Activated CD8-positive, alpha-beta T cell treated with anti-CD3 and anti-CD28 coated beads for 36 hours (primary cell): ENCODE measurements at regions not wholly inside any gene's neighbourhood (a gene's known extent, or its start where the extent isn't known, plus 50 kb on each side); places are given as distances from the start of the nearest gene placed in this dataset.

Source experiments
- ATAC-seq: fragments of 200-7000 bp; cut with Tn5 transposase; one replicate; pipeline ENCODE4 v1.10.0; 2021; ENCODE audit warnings: mild to moderate bottlenecking, moderate library complexity
- CTCF ChIA-PET: fragments of 350-600 bp; sonication (Branson Sonifier 250); formaldehyde crosslinking; loops from one replicate; lab custom pipeline; 2021; ENCODE audit warnings: antibody characterized with exemption; lab: Charles Lee
- POLR2A ChIA-PET: fragments of 350-600 bp; sonication (Branson Sonifier 250); formaldehyde crosslinking; loops from one replicate; lab custom pipeline; 2021; ENCODE audit warnings: antibody characterized with exemption; lab: Charles Lee
- DNase-seq: peaks from one replicate; pipeline ENCODE4 v3.0.0-alpha.2; 2020
- H3K27ac Mint-ChIP-seq: one replicate; pipeline ENCODE4 v1.8.0; 2021; ENCODE audit warnings: mild to moderate bottlenecking, mixed read lengths
- H3K27me3 Mint-ChIP-seq: one replicate; pipeline ENCODE4 v1.8.0; 2021; ENCODE audit warnings: mixed read lengths
- H3K36me3 Mint-ChIP-seq: one replicate; pipeline ENCODE4 v1.8.0; 2021; ENCODE audit warnings: low read depth, mixed read lengths
- H3K4me1 Mint-ChIP-seq: one replicate; pipeline ENCODE4 v1.8.0; 2021; ENCODE audit warnings: low read depth, mixed read lengths
- H3K4me3 Mint-ChIP-seq: one replicate; pipeline ENCODE4 v1.8.0; 2021; ENCODE audit warnings: mild to moderate bottlenecking, moderate library complexity, mixed read lengths
- H3K9me3 Mint-ChIP-seq: one replicate; pipeline ENCODE4 v1.8.0; 2021; ENCODE audit warnings: mixed read lengths
- intact Hi-C: fragments of 100-400 bp; cut with micrococcal nuclease; formaldehyde crosslinking; loops from one replicate; pipeline ENCODE4 v1.10.0; 2022
- TF ChIP-seq, protein P1 (sequence below): fragments of 200-600 bp; IDR thresholded peaks from one replicate; pipeline ENCODE4 v1.8.0; 2022; ENCODE audit warnings: antibody characterized with exemption, mild to moderate bottlenecking

GRCh38 chr2:114156366-114157056, 266.6 kb downstream of the ACTR3 start:
- TF ChIP-seq, protein P1, sequence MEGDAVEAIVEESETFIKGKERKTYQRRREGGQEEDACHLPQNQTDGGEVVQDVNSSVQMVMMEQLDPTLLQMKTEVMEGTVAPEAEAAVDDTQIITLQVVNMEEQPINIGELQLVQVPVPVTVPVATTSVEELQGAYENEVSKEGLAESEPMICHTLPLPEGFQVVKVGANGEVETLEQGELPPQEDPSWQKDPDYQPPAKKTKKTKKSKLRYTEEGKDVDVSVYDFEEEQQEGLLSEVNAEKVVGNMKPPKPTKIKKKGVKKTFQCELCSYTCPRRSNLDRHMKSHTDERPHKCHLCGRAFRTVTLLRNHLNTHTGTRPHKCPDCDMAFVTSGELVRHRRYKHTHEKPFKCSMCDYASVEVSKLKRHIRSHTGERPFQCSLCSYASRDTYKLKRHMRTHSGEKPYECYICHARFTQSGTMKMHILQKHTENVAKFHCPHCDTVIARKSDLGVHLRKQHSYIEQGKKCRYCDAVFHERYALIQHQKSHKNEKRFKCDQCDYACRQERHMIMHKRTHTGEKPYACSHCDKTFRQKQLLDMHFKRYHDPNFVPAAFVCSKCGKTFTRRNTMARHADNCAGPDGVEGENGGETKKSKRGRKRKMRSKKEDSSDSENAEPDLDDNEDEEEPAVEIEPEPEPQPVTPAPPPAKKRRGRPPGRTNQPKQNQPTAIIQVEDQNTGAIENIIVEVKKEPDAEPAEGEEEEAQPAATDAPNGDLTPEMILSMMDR = no peak
- ChIA-PET POLR2A (interaction anchor here (0.6 to 1.0 kb wide), 2 partner anchors 12 kb away, joined by 3 read pairs; no protein-coding TSS in a partner anchor), CTCF (no interaction called here)
- ATAC-seq = no peak
- H3K27ac Mint-ChIP-seq = no peak overlapping the region
- no peaks in the 10 kb centered on the region for H3K27me3 Mint-ChIP-seq
- no peaks in the 10 kb centered on the region for H3K9me3 Mint-ChIP-seq
- H3K4me3 Mint-ChIP-seq = no peak overlapping the region
- DNase-seq = no peak
- H3K4me1 Mint-ChIP-seq = no peaks in the 10 kb centered on the region
- H3K36me3 Mint-ChIP-seq = no peaks in the 10 kb centered on the region
- intact Hi-C loops = no loop called here

DNA sequence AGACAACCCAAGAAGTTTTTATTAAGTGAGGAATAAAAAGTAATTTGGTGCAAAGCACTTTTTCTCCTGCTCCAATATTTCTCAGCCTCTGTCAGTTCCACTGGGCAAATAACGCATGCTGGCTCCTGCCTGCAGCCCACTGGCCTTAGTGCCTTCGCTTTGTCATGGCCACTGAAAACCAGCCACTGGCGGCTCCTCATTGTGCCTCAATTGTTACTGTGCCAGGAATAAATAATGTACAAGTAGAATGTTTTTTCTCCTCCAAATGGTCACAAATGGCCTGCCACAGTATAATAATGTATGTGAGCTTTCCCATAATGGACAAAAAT, 267.1 kb downstream of the ACTR3 start:
- H3K4me3 Mint-ChIP-seq = no peak overlapping the region
- DNase-seq (no peak), ATAC-seq (no peak)
- CTCF ChIA-PET = no interaction called here
- no peaks in the 10 kb centered on the region for H3K27me3 Mint-ChIP-seq
- no peaks in the 10 kb centered on the region for H3K4me1 Mint-ChIP-seq
- TF ChIP-seq, protein P1 = no peak
- intact Hi-C loops = no loop called here
- POLR2A ChIA-PET = interaction anchor here (1.0 kb wide), 1 partner anchor 11 kb away, joined by 3 read pairs; no protein-coding TSS in a partner anchor
- no peak overlapping the region for H3K27ac Mint-ChIP-seq
- no peaks in the 10 kb centered on the region for H3K36me3 Mint-ChIP-seq
- H3K9me3 Mint-ChIP-seq = no peaks in the 10 kb centered on the region

DNA sequence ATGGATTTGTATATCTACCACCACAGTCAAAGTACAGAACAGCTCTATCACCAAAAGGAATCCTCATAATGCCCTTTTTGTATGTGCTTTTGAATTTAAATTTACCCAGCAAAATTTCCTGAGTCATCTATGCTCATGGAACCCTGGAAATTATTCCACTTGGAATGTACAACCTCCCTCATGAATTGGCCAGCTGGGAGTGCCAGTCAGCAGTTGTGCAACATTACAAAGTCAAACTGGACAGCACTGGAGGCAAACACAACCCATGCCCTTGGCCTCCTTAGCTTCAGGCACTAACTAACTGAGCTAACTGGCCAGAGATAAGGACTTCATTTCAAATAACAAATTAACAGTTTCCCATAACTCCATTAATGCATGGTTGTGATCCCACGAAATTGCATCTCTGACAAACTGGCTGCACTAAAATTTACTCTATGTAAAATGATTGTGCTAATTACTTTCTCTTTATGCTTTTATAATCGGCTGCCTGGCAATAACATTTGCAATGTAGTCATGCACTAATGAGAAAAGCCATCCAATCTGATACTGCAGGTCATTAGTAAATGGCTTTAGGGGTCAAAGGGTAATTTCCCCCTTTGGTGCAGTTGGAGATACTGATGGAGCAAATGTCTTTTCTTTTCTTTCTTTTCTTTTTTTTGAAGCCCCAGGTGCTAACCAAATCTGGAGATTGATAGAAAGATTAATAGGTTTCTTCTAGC, 270.5 kb downstream of the ACTR3 start:
- ChIA-PET CTCF (no interaction called here), POLR2A (no interaction called here)
- H3K4me1 Mint-ChIP-seq = no peaks in the 10 kb centered on the region

GRCh38 chr2:114161371-114161770, 271.5 kb downstream of the ACTR3 start:
- ChIA-PET CTCF (no interaction called here), POLR2A (no interaction called here)
- ATAC-seq (no peak), DNase-seq (no peak)
- TF ChIP-seq, protein P1 = no peak
- intact Hi-C loops = no loop called here
- Mint-ChIP-seq H3K27ac (no peak overlapping the region), H3K36me3 (no peaks in the 10 kb centered on the region), H3K27me3 (peaks cover 5% of the 10 kb centered on the region), H3K4me1 (no peaks in the 10 kb centered on the region), H3K4me3 (no peak overlapping the region), H3K9me3 (no peaks in the 10 kb centered on the region)

More for the DNA sequence above, 270.5 kb downstream of the ACTR3 start:
- Mint-ChIP-seq H3K27ac (no peak overlapping the region), H3K4me3 (no peak overlapping the region), H3K27me3 (peaks cover 3% of the 10 kb centered on the region), H3K9me3 (no peaks in the 10 kb centered on the region), H3K36me3 (no peaks in the 10 kb centered on the region)
- ATAC-seq (no peak), DNase-seq (no peak)
- TF ChIP-seq, protein P1 = no peak
- intact Hi-C loops = no loop called here

DNA sequence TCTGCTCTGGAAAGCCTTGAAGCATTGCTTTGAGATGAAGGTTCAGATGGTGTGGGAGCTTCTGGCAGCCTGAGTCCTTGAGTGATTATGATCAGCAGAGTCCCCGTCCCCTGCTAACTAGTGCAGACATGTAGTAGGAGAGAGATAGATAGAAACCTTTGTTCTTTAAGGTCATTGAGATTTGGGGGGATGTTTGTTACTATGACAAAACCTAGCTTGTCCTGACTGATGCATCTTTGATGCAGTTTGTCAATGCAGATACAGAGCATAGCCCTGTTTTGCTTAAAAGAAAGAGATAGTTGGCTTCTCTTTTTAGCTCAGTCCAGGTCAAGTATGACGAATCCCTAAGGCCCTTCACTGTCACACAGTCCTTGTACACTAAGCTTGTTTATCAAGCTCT, 274.6 kb upstream of the DPP10 start:
- TF ChIP-seq, protein P1 = no peak
- Mint-ChIP-seq H3K27ac (no peak overlapping the region), H3K27me3 (peaks cover 11% of the 10 kb centered on the region), H3K4me1 (no peaks in the 10 kb centered on the region), H3K36me3 (no peaks in the 10 kb centered on the region), H3K9me3 (no peaks in the 10 kb centered on the region), H3K4me3 (no peak overlapping the region)
- CTCF ChIA-PET = interaction anchor here (1.3 kb wide), 1 partner anchor 189 kb away, joined by 3 read pairs; no protein-coding TSS in a partner anchor
- intact Hi-C loops = no loop called here
- POLR2A ChIA-PET = interaction anchor here (0.6 to 1.0 kb wide), 2 partner anchors 11 to 12 kb away, joined by 3 read pairs; no protein-coding TSS in a partner anchor
- ATAC-seq (no peak), DNase-seq (no peak)
